IMR-90 (cell line): ENCODE measurements at regions not wholly inside any gene's neighbourhood (a gene's known extent, or its start where the extent isn't known, plus 50 kb on each side); places are given as distances from the start of the nearest gene placed in this dataset.

ENCODE experiments used
- ATAC-seq: fragments of 200-7000 bp; cut with Tn5 transposase; 2 replicates; pipeline ENCODE4 v1.9.1; 2020; ENCODE audit warnings: low read depth, mild to moderate bottlenecking, moderate library complexity
- BruUV-seq: library from RNA; stranded (reverse); fragments of 400-500 nt; replicated peaks from 2 replicates; lab custom pipeline; 2021; lab: Mats Ljungman, UMichigan
- CTCF ChIA-PET: fragments of 300-600 bp; formaldehyde crosslinking; extraction: SDS; loops from one replicate; lab custom pipeline; 2021; ENCODE audit warnings: antibody characterized with exemption; lab: Yijun Ruan, JAX
- POLR2A ChIA-PET: fragments of 300-600 bp; sonication (Branson Sonifier 250); formaldehyde crosslinking; loops from one replicate; lab custom pipeline; 2022; ENCODE audit warnings: antibody characterized with exemption; ENCODE audit not compliant: unreplicated experiment; lab: Charles Lee
- DNase-seq: peaks from one replicate; pipeline ENCODE4 v3.0.0; 2013
- H2AFZ ChIP-seq: replicated peaks from 2 replicates; pipeline ENCODE3; 2013; ENCODE audit warnings: low read length, mild to moderate bottlenecking; ENCODE audit not compliant: poor library complexity
- H2AK5ac ChIP-seq: 2 replicates; pipeline ENCODE4 v1.6.1; 2013; ENCODE audit warnings: low read depth, low read length, inconsistent platforms
- H2AK9ac ChIP-seq: replicated peaks from 2 replicates; pipeline ENCODE3; 2013; ENCODE audit warnings: mild to moderate bottlenecking, low read depth, low read length, moderate library complexity; ENCODE audit not compliant: poor library complexity
- H2BK120ac ChIP-seq: 2 replicates; pipeline ENCODE4 v1.6.1; 2013; ENCODE audit warnings: low read depth, low read length, inconsistent platforms
- H2BK15ac ChIP-seq: 3 replicates; pipeline ENCODE4 v1.6.1; 2013; ENCODE audit warnings: low read depth, low read length, inconsistent platforms
- H2BK20ac ChIP-seq: 2 replicates; pipeline ENCODE4 v1.6.1; 2013; ENCODE audit warnings: low read depth, mild to moderate bottlenecking, inconsistent platforms, low read length, moderate library complexity
- H2BK5ac ChIP-seq: 2 replicates; pipeline ENCODE4 v1.6.1; 2013; ENCODE audit warnings: mild to moderate bottlenecking, low read depth, low read length, inconsistent platforms; ENCODE audit not compliant: poor library complexity, severe bottlenecking
- H3K14ac ChIP-seq: replicated peaks from 2 replicates; pipeline ENCODE4 v1.6.1; 2013; ENCODE audit warnings: low read depth, low read length, inconsistent platforms
- H3K18ac ChIP-seq: 2 replicates; pipeline ENCODE4 v1.6.1; 2013; ENCODE audit warnings: low read depth, low read length, control low read depth
- H3K23ac ChIP-seq: 2 replicates; pipeline ENCODE4 v1.6.1; 2013; ENCODE audit warnings: low read depth, low read length, inconsistent platforms
- H3K27ac ChIP-seq: 2 replicates; pipeline ENCODE4 v1.5.1; 2013; ENCODE audit warnings: mild to moderate bottlenecking, control low read depth, low read length; ENCODE audit not compliant: insufficient read depth
- H3K27me3 ChIP-seq: 2 replicates; pipeline ENCODE4 v1.6.1; 2013; ENCODE audit warnings: low read length; ENCODE audit not compliant: control insufficient read depth, insufficient read depth
- H3K36me3 ChIP-seq: 2 replicates; pipeline ENCODE4 v1.6.1; 2013; ENCODE audit warnings: low read length, mixed read lengths; ENCODE audit not compliant: control insufficient read depth, insufficient read depth
- H3K4ac ChIP-seq: 2 replicates; pipeline ENCODE4 v1.6.1; 2013; ENCODE audit warnings: low read depth, low read length, inconsistent platforms
- H3K4me1 ChIP-seq: 2 replicates; pipeline ENCODE4 v1.6.1; 2013; ENCODE audit warnings: low read length, mixed read lengths; ENCODE audit not compliant: control insufficient read depth, insufficient read depth
- H3K4me2 ChIP-seq: 2 replicates; pipeline ENCODE4 v1.6.1; 2013; ENCODE audit warnings: low read depth, mild to moderate bottlenecking, control low read depth, low read length, moderate library complexity
- H3K4me3 ChIP-seq: 2 replicates; pipeline ENCODE4 v1.5.1; 2013; ENCODE audit warnings: low read depth, mild to moderate bottlenecking, control low read depth, low read length, moderate library complexity; ENCODE audit not compliant: insufficient read depth
- H3K56ac ChIP-seq: 2 replicates; pipeline ENCODE4 v1.6.1; 2013; ENCODE audit warnings: low read length, inconsistent platforms; ENCODE audit not compliant: insufficient read depth; ENCODE audit errors: extremely low read depth
- H3K79me1 ChIP-seq, 2 experiments: 2 replicates each; pipeline ENCODE4 v1.6.1; 2013; ENCODE audit warnings: low read length in 2 of 2, inconsistent platforms in 1 of 2, low read depth in 1 of 2
- H3K9ac ChIP-seq: 2 replicates; pipeline ENCODE4 v1.6.1; 2013; ENCODE audit warnings: low read depth, low read length, control low read depth
- H3K9me1 ChIP-seq: 2 replicates; pipeline ENCODE4 v1.6.1; 2013; ENCODE audit warnings: low read length, inconsistent platforms; ENCODE audit not compliant: insufficient read depth
- H3K9me3 ChIP-seq: 2 replicates; pipeline ENCODE4 v1.6.1; 2013; ENCODE audit warnings: low read length; ENCODE audit not compliant: control insufficient read depth, insufficient read depth
- H4K20me1 ChIP-seq: 2 replicates; pipeline ENCODE4 v1.6.1; 2013; ENCODE audit warnings: low read length, inconsistent platforms; ENCODE audit not compliant: insufficient read depth
- H4K5ac ChIP-seq: 2 replicates; pipeline ENCODE4 v1.6.1; 2013; ENCODE audit warnings: mild to moderate bottlenecking, low read depth, low read length, control low read depth
- H4K8ac ChIP-seq, 2 experiments: 2 replicates each; pipeline ENCODE4 v1.6.1; 2013; ENCODE audit warnings: low read depth in 2 of 2, low read length in 2 of 2, control low read depth in 1 of 2, inconsistent platforms in 1 of 2
- H4K91ac ChIP-seq: 2 replicates; pipeline ENCODE4 v1.6.1; 2013; ENCODE audit warnings: low read depth, low read length, inconsistent platforms; ENCODE audit not compliant: insufficient read depth
- MXI1 ChIP-seq: IDR thresholded peaks from 2 replicates; pipeline ENCODE4 v1.6.1; 2012; ENCODE audit warnings: low read depth, mild to moderate bottlenecking, low read length, moderate library complexity, borderline replicate concordance
- WGBS, 2 experiments: methylation state at CpG; one replicate each; pipeline versions ENCODE4 v1.1.5 to v1.1.7; 2013; ENCODE audit warnings: missing lambda C conversion rate in 2 of 2; ENCODE audit not compliant: insufficient read length in 1 of 2; ENCODE audit errors: extremely low coverage in 2 of 2; 5-methylcytosine and 5-hydroxymethylcytosine counted together
- dilution Hi-C: fragments of 300-500 bp; cut with HindIII; formaldehyde crosslinking; loops from one replicate; pipeline ENCODE4 v1.14.3; 2018; ENCODE audit warnings: low sequenced_read_pairs; ENCODE audit not compliant: unreplicated experiment
- in situ Hi-C: fragments of 300-500 bp; cut with MboI; formaldehyde crosslinking; loops from 3 replicates; pipeline ENCODE4 v1.14.3; 2019; ENCODE audit warnings: low sequenced_read_pairs, inconsistent platforms, mixed read lengths
- intact Hi-C: fragments of 100-400 bp; cut with micrococcal nuclease; formaldehyde crosslinking; loops from 2 replicates; pipeline ENCODE4 v1.10.0; 2022

GRCh38 chr12:116666305-116666673 lies 71.6 kb downstream of the SPRING1 start:
- no peaks in the 10 kb centered on the region for H3K79me1 ChIP-seq
- H3K36me3 ChIP-seq: no peaks in the 10 kb centered on the region
- no peak overlapping the region for H4K8ac ChIP-seq
- dilution Hi-C loops: no loop called here
- no peaks in the 10 kb centered on the region for H3K9me3 ChIP-seq
- H3K4me3 ChIP-seq: no peak overlapping the region
- ATAC-seq (no peak), DNase-seq (no peak)
- intact Hi-C loops: no loop called here
- no peak overlapping the region for H4K91ac ChIP-seq
- no peak overlapping the region for H2AK5ac ChIP-seq
- ChIA-PET POLR2A (no interaction called here), CTCF (no interaction called here)
- H3K9me1 ChIP-seq: no peaks in the 10 kb centered on the region
- H3K18ac ChIP-seq: no peak overlapping the region
- no peak overlapping the region for H4K5ac ChIP-seq
- 63% methylated on average over 4 of the region's 10 CpGs; no CpG with 5 or more reads in 1 of the 2 experiments for WGBS, 2 experiments
- H2AK9ac ChIP-seq: no peak overlapping the region
- H3K4ac ChIP-seq: no peak overlapping the region
- no peak overlapping the region for H3K9ac ChIP-seq
- H3K14ac ChIP-seq: no peak overlapping the region
- H3K4me2 ChIP-seq: no peak overlapping the region
- H2BK120ac ChIP-seq: no peak overlapping the region
- H3K23ac ChIP-seq: no peak overlapping the region
- H2BK15ac ChIP-seq: no peak overlapping the region
- no TSS peak for BruUV-seq
- no peak overlapping the region for H3K27ac ChIP-seq
- H3K56ac ChIP-seq: no peak overlapping the region
- H2BK20ac ChIP-seq: no peak overlapping the region
- peaks cover 4% of the 10 kb centered on the region; the same call in 1 of the 2 replicates for H3K4me1 ChIP-seq
- H2BK5ac ChIP-seq: no peak overlapping the region
- peaks cover 7% of the 10 kb centered on the region for H3K27me3 ChIP-seq
- TF ChIP-seq MXI1: no peak
- in situ Hi-C loops: no loop called here
- no peak overlapping the region for H2AFZ ChIP-seq
- no peaks in the 10 kb centered on the region for H4K20me1 ChIP-seq
